Stimulated activated CD8-positive, alpha-beta memory T cell treated with anti-CD3 and anti-CD28 coated beads, Interleukin-15, amount 100 ng/mL, for 24 hours (primary cell): ENCODE measurements at regions not wholly inside any gene's neighbourhood (a gene's known extent, or its start where the extent isn't known, plus 50 kb on each side); places are given as distances from the start of the nearest gene placed in this dataset.
"Not testable (repeated sequence)": the region's sequence is repeated elsewhere in the genome, so short reads cannot be mapped to it uniquely, and the experiment has no call there.

Experiments used
- DNase-seq: peaks from one replicate; pipeline ENCODE4 v3.0.0-alpha.2; 2020; ENCODE audit warnings: low read depth

DNA sequence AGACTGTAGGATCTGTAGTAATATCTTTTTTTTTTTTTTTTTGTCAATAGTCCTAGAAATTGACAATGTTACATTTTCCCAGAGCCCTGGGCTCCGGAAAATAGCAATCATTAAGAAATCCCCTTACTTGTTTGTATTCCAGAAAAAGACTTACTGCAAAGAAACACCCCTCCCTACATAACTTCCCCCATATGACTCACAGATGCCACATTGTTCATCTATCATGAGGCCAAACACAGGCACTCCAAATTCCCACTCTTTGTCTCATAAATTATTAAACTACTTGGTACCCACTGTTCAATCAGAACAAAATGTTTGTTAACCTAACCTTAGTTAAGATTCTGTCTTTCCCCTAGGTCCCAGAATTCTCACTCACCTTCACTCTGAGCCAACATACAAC lies 53.5 kb downstream of the TEX51 start:
- no peak for DNase-seq

DNA sequence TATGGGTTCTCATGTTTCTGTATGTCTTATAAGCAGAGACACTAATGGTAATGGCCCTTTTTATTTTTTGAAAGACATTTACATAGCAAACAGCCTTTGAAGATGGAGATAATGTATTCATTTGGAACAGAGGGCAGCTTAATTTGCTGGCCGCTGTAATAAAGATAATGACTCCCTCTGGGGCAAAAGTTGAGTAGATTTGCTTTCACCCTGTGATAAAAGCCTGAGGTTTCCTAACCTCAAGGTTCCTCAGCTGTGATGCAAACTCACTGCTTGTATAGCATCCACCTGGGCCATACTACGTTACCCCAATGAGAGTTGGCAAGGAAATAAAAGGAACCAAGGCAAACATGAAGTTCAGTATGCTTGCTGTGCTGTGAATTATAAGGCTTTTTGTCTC lies 54.8 kb downstream of the TEX51 start:
- DNase-seq, result no peak

DNA sequence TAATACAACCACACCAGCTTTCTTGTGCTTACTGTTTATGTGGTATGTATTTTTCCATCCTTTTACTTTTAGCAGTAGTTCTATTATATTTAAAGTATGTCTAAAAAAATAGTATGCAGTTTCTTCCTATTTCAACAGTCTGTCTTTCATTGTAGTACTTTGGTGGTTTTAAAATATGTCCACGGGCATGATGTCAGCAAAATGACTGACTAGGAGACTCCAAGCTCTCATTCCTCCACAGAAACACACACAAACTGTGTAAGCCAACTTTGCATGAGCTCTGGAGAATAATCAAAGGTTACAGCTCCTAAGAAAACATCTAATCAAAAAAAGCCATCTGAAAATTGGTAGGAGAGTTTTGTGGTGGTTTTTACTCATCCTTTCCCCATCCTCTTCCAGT lies 56.1 kb downstream of the TEX51 start:
- DNase-seq, result no peak

DNA sequence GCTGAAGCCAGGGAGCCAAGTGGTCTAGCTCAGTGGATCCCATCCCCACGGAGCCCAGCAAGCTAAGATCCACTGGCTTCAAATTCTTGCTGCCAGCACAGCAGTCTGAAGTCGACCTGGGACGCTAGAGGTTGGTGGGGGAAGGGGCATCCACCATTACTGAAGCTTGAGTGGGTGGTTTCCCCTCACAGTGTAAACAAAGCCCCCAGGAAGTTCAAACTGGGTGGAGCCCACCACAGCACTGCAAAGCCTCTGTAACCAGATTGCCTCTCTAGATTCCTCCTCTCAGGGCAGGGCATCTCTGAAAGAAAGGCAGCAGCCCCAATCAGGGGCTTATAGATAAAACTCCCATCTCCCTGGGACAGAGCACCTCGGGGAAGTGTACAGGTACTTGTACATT lies 58.1 kb downstream of the TEX51 start:
- DNase-seq, result not testable (repeated sequence)

DNA sequence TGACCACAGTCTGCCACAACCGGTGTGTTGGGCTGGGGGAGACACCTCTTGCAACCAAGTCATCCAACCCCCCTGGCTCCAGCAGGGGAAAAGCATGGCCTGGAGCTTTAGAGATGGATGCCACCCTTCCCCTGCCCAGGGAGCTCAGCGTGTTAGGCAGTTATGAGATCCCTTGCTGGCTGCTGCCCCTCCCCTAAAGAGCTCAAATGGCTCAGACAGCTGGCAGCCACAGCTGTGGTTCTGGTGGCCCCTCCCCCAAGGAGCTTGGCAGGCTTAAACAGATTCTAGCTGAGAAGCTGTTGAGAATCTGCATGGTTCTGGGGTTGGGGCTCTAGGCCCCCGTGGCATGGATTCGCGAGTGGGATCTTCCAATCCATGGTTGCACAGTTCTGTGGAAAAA lies 64.7 kb downstream of the TEX51 start:
- no peak for DNase-seq

DNA sequence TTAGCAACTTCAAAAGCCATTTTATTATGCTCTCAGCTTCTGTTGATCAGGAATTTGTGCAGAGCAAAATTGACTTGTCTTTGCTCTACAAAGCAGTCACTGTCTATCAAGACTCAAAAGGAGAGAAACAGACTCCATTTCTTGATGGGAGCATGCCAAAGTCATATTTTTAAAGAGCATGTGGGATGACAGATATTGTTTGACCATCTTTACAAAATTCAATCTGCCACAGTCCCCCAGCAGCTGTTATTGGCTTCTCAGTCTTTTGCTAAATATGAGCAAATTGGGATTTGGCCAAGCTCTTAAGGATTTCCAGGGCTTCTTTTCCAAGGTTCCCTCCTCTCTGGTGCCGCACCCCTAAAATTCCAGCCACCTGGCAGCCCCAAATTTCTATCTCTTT lies 67.9 kb downstream of the TEX51 start:
- no peak for DNase-seq

DNA sequence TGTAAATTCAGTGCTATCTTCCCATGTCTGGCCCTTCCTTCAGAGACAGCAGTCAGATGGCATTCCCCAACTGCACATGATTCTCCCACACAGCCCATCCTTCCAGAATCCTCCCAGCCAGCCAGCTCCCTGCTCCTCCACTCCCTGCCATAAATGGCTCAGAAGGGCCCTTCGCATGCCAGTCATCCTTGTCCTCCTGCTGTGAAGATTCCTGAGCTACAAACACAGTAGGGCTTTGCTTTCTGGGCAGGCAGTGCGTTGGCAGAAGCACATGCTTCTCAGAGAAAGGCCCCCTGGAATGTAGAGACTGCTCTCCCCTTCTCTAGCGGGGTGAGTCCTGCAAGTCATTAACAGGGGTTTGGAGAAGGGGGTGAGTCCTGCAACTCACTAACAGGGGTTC lies 71.9 kb downstream of the TEX51 start:
- no peak for DNase-seq

DNA sequence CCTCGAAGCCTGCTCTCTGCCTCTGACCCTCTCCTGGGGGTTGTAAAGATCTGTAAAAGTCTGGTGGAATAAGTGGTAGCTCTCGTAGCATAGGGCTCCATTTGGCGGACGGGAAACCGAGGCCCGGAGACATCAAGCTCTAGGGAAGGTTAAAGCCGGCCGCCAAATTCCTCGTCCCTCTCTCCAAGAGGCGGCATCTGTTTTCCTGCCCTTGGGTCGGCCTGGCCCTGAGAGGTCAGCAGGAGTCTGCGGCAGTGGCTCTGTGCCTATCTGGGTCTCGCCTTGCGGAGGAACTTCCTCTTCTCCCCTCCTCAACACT lies 72.4 kb downstream of the TEX51 start:
- DNase-seq, result no peak

DNA sequence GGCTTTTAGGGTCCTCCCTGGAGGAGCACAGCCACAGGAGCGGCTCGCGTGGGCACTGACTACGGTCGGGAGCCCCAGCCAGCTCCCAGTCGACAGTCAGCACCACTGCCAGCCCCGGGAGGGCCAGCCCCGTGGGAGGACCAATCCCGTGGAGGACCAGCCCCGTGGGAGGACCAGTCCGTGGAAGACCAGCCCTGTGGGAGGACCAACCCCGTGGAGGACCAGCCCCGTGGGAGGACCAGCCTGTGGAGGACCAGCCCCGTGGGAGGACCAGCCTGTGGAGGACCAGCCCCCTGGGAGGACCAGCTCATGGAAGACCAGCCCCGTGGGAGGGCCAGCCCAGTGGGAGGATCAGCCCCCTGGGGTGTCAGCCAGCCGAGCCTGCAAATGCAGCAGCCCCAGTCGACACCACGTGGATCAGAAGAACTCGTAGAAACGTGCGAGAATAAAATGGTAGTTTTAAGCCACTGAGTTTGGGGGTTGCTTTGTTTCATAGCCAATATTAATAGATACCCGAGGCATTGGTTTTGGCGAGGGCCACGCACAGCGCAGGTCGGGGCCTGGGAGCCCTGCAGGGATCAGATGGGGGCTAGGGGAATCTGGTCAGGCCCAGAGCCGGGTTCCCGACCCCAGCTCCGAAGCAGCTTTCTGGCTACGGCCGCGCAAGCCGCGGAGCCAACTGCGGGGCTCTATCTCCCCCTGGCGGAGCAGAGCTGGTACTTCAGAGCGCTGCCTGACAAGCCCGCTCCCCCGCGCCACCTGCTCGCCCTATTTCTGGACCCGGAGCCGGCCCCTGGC lies 73.0 kb downstream of the TEX51 start:
- DNase-seq, result peak; percentile 33

DNA sequence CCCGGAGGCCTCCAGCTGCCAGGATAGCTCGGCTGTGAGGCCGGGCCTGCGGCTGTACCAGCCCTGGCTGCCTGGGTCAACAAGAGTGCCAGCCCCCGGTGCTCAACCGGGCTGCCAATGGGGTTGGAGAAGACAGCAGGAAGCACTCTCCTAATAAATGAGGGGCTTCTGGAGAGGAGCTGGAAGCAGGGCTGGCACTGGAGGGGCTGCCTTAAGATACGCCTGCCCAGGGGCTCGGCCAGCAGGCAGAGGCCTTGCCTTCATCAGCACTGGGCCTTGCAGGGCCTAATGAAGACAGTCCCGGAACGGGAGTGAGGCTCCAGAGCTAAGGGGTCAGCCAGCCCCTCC lies 73.6 kb downstream of the TEX51 start:
- no peak for DNase-seq

DNA sequence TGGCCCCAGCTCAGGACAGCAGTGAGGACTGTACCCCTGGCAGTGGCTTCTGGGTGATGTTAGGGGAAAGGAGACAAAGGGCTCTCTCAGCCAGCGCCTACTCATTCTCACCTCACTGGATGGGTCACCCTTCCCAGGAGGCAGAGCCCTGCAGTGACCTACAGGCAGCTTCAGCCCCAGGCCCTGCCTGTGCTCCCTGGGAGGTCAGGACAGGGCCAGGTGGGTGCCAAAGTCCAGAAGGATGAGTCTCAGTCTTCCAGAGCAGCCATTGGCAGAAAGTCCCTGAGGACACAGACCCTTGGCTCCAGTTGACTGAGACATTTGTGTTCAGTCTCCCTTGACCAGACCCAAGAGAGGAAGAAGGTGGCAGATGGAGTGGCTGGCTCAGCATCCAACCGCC lies 75.1 kb downstream of the TEX51 start:
- DNase-seq, result no peak

DNA sequence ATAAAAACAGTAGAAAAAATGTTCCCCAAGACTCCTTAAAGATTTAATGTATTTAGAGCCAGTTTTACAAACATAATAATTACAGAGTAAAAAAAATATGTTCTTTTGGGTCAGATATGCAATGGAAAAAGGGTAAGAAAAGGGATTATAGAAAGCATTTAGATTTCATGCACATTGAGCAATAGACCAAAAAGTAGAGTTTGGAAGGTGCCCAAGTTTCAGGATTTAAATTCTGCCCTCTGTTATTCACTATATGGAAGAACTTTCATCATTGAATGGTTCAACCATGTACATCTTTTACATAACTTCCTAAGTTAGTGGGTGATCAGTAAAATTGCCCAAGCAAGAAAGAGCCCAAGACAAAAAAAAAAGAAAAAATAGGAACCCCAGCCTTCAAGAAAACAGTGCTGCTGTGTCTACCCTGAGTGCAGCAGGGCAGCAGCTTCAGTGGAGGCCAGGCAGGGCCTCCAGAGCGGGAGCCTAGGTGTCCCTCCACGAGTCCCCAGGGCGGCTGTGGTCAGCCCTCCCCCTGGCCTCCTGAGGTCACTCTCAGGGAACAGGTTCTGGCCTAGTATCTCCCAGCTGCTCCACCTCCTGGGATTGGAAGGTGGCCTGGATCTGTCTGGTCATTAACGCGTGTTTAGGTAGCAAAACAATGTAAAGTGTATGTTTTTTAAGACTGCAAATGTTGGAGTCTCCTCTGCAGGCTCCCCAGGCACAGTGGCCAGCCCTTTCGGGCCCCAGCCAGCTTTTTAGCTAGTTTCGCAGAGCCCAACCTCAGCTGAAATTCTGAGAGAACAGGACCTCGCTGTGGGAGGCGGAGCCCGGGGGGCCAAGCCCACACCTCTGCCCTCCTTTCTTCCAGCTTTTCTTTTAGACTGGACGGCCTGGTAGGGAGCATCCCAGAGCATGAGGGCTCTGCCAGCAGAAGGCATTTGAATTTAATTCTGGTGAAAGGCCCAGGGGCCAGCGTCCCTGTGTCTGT lies 77.3 kb downstream of the TEX51 start:
- no peak for DNase-seq

DNA sequence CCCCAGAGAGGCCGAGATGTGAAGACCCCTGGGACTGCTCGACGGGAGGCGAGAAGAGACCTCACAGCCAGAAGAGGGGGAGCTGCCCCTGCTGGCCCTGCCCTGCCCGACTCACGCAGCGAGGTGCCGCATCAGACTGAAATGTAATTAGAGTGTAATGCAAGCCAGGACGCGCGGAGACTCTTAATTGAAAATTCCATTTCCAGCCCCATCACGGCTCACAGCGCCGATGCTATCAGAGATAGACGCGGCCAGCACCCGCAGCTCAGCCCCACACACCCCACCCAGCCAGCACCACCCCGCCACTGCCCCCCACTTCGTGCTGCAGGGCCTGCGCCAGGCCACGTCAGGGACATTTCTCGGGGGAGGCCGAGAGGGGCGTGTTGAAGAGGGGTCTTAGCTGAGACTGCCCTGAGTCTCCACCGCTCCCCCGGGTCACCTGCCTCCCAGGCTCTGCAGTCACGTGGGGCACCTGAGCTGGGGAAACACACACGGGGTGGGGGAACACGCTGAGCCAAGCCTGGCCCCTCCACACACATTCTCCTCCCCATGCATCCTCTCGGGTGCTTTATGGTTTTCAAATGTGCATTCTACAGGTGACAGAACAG lies 78.1 kb downstream of the TEX51 start:
- no peak for DNase-seq

DNA sequence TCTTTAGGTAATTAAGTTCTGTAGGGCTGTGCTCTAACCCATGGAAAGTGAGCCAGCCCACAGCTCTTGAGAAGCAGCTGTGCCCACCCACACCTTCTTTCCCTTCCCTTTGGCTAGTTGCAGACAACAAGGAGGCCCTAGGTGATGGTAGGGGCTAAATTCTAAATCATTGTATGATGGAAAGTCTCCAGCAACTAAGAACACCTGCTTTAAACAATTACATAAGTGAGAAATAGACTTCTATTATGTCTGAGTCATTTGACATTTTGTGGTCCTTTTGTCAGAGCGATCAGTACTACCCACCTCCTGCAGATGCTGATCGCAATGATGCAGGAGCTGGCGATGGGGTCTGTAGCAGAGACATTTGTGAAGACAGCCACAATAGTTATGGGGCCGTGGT lies 79.6 kb downstream of the TEX51 start:
- no peak for DNase-seq

DNA sequence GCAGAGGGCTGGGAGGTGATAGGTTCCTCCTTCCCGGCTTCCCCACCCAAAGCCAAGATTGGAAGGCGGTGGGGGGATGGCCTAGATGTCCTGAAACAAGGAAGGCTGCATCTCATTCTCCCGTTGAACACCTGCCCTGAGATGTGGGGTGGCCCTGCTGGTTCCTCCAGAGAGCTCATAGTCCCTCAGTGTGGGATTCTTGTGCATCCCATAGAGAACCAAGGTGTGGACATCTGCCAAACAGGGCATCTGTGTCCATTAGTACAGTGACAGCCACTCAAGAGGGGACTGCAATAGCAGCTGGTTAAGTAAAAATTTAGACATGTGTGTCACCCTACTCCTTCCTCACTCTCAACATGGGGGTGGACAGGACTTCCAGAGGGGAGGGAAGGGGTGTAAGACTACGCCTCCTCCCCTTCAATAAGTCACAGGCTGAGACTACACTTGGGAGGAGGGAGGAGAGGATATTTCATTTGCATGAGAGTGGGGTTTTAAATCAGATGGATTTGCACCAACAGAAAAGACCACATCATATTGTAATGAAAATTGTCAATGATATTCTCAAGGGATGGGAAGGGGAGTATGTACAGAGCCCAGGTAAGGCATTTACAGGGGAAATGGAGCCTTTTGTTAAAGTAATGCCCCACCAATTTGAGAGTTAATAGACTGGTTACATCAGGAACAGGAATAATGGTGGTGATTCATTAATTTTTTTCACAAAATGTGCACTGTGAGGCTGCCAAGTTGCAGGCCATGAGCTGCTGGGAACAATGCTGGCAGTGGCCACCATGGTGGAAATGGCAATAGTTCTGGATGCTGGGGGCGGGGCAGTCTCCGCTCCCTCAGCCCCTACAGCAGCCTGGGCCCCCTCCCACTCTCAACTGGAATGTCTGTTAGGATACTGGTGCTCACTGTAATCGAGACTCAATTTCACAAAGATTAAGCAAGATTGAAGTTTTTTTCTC lies 80.6 kb downstream of the TEX51 start:
- no peak for DNase-seq

DNA sequence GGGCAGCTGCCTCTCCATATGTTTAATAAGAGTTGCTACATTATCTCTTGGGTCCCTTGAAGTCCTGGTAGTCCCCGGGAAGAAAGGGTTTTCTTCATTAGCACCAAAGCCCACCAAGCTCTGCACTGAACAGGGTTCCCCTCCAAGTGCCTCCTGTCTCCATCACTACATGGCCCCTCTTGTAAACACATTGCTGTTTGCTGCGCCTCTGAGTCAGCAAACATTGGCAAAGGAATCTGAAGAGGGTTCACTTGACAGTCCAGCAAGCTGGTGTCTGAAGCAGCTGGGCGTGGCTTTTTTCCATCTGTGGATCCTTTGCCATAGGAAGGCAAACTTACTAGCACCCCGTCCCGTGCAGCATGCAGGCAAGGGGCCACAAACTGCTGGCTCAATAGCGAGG lies 82.8 kb downstream of the TEX51 start:
- DNase-seq, result no peak

DNA sequence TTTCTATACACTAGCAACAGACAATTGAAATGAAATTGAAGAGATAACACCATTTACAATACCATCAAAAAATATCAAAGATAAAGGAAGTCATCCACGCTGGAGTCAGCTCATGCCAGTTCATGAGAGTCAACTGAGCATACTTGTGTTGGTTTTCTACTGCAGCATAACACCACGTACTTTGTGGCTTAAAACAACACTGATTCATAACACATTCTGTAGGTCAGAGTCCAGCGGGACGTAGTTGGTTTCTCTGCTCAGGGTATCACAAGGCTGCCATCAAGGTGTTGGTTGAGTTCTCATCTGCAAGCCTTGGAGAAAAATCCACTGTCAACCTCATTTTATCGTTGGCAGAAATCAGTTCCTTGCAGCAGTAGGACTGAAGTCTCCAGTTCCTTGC lies 84.2 kb downstream of the TEX51 start:
- no peak for DNase-seq

DNA sequence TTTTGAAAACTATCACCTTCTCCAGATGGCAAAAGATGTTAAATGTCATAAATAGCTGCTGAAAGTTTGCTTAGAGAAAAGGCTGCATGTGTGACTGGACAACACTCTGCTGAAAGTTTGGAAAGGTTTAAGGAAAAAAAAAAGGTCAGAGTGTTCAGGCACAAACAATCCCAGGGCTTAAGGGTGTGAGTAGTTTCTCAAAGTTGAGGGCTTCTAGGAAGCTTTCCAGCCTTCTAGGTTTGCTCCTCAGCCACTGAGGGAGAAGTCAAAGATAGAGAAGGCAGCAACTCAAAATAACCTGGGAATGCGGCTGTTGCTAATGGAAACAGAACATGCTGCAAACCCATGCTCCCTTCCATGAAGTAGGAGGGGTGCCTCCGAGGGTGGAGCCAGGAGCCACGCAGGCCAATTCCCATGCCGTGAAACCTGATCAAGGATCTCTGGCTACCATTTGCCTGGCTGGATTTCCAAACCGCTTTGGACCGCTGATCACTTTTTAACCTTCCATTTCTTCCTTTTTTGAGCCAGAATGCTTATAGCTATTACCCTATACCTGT lies 88.0 kb downstream of the TEX51 start:
- no peak for DNase-seq

DNA sequence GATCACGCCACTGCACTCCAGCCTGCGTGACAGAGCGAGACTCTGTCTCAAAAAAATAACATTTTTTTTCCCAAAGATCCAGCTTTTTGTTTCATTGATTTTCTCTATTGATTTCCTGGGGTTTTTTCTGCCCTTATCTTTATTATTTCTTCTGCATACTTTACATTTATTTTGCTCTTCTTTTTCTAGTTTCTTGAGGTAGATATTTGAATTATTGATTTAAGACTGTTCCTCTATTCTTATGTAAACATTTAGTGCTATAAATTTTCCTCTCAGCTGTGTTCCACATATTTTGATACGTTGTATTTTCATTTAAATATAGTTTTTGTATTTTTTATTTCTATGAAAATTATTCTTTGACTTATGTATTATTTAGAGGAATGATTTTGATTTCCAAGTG lies 89.8 kb downstream of the TEX51 start:
- no peak for DNase-seq

DNA sequence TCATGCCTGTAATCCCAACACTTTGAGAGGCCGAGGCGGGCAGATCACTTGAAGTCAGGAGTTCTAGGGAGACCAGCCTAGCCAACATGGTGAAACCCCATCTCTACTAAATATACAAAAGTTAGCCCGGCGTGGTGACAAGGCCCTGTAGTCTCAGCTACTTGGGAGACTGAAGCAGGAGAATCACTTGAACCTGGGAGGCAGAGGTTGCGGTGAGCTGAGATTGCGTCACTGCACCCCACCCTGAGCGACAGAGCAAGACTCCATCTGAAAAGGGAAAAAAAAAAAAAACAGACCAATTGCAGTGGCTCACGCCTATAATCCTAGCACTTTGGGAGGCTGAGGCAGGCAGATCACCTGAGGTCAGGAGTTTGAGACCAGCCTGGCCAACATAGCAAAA lies 90.4 kb downstream of the TEX51 start:
- DNase-seq, result not testable (repeated sequence)

DNA sequence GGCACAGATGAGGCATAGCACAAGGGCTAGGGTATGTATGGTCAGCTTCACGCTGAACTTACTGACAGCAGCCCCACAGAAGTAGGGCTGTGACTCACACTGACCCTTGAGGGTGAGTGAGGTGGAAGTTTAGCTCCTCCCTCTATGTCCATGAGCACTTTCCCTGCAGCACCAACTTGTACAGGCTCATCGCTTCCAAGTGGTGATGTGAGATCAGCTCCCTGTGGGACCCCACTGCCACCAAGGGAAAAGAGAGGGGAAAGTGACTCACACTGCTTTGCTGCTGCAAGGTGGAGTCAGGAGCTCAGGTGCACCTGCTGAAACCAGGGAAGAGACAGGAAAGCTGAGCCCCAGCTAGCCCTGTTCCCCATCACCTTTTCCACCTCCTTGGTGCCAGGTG lies 91.5 kb downstream of the TEX51 start:
- DNase-seq, result no peak
